B cell (primary cell): ENCODE measurements at regions not wholly inside any gene's neighbourhood (a gene's known extent, or its start where the extent isn't known, plus 50 kb on each side); places are given as distances from the start of the nearest gene placed in this dataset.

Source experiments
- ATAC-seq: fragments of 200-7000 bp; cut with Tn5 transposase; one replicate; pipeline ENCODE4 v1.10.0; 2021; ENCODE audit warnings: low read depth, mild to moderate bottlenecking, moderate number of reproducible peaks, moderate library complexity
- CTCF ChIA-PET: fragments of 350-600 bp; sonication (Branson Sonifier 250); formaldehyde crosslinking; loops from one replicate; lab custom pipeline; 2021; ENCODE audit warnings: antibody characterized with exemption, inconsistent platforms; lab: Charles Lee
- POLR2A ChIA-PET: fragments of 350-600 bp; sonication (Branson Sonifier 250); formaldehyde crosslinking; loops from one replicate; lab custom pipeline; 2021; ENCODE audit warnings: antibody characterized with exemption; lab: Charles Lee
- DNase-seq: peaks from one replicate; pipeline ENCODE4 v3.0.0; 2013
- H2AFZ ChIP-seq: 2 replicates; pipeline ENCODE4 v1.6.1; 2012; ENCODE audit warnings: mild to moderate bottlenecking, low read depth, low read length; ENCODE audit not compliant: insufficient read depth, poor library complexity, severe bottlenecking
- H3K27ac ChIP-seq, 2 donors: 1 replicate in 1 of 2; 2 replicates in 1 of 2; pipeline ENCODE4 v1.5.1; 2012 to 2013; ENCODE audit warnings: low read length in 2 of 2, mild to moderate bottlenecking in 2 of 2, moderate library complexity in 1 of 2
- H3K27me3 ChIP-seq, 4 experiments: fragments of 200-600 bp in 1 of 4; sonication (generic) in 1 of 4; replicated peaks in 1 of 4; 1 replicate in 2 of 4; 2 replicates in 2 of 4; pipeline versions ENCODE4 v1.6.1 to v1.7.0; 2013 to 2016; ENCODE audit warnings: low read length in 3 of 4, mild to moderate bottlenecking in 2 of 4, mixed read lengths in 1 of 4, moderate library complexity in 1 of 4; ENCODE audit not compliant: insufficient read depth in 4 of 4, control insufficient read depth in 3 of 4; ENCODE audit errors: control extremely low read depth in 1 of 4
- H3K36me3 ChIP-seq, 2 experiments: replicated peaks in 1 of 2; 1 replicate in 1 of 2; 2 replicates in 1 of 2; pipeline versions ENCODE4 v1.6.1 to v1.7.1; 2013; ENCODE audit warnings: low read length in 1 of 2; ENCODE audit not compliant: insufficient read depth in 2 of 2, control insufficient read depth in 1 of 2; ENCODE audit errors: control extremely low read depth in 1 of 2, extremely low read depth in 1 of 2
- H3K4me1 ChIP-seq, 2 donors: fragments of 200-600 bp in 1 of 2; sonication (generic) in 1 of 2; 1 replicate in 1 of 2; 2 replicates in 1 of 2; pipeline versions ENCODE4 v1.5.1 to v1.6.1; 2013 to 2017; ENCODE audit warnings: low read length in 2 of 2; ENCODE audit not compliant: control insufficient read depth in 2 of 2, insufficient read depth in 2 of 2
- H3K4me2 ChIP-seq: replicated peaks from 2 replicates; pipeline ENCODE3; 2012; ENCODE audit warnings: mild to moderate bottlenecking, low read depth, low read length; ENCODE audit not compliant: poor library complexity, severe bottlenecking
- H3K4me3 ChIP-seq, 5 experiments: fragments of 200-600 bp in 1 of 5; sonication (generic) in 1 of 5; 1 replicate in 3 of 5; 2 replicates in 2 of 5; pipeline versions ENCODE4 v1.5.1 to v1.7.0; 2011 to 2016; ENCODE audit warnings: low read length in 4 of 5, mild to moderate bottlenecking in 4 of 5, low read depth in 2 of 5, control low read depth in 1 of 5, moderate library complexity in 1 of 5; ENCODE audit not compliant: insufficient read depth in 1 of 5; ENCODE audit errors: control extremely low read depth in 1 of 5, extremely low read depth in 1 of 5
- H3K79me2 ChIP-seq: fragments of 200-600 bp; sonication (generic); one replicate; pipeline ENCODE4 v1.6.0; 2016; ENCODE audit warnings: low read length; ENCODE audit not compliant: control insufficient read depth, insufficient read depth
- H3K9ac ChIP-seq: fragments of 200-600 bp; sonication (generic); 2 replicates; pipeline ENCODE4 v1.6.1; 2017; ENCODE audit warnings: mild to moderate bottlenecking, low read length, moderate library complexity
- H3K9me3 ChIP-seq, 3 donors: one replicate each; pipeline versions ENCODE4 v1.6.1 to v1.7.1; 2013; ENCODE audit warnings: low read length in 2 of 3; ENCODE audit not compliant: control insufficient read depth in 2 of 3, insufficient read depth in 1 of 3; ENCODE audit errors: control extremely low read depth in 1 of 3
- H4K20me1 ChIP-seq: 2 replicates; pipeline ENCODE4 v1.6.0; 2012; ENCODE audit warnings: mild to moderate bottlenecking, low read length; ENCODE audit not compliant: insufficient read depth, control insufficient read depth, poor library complexity, severe bottlenecking
- H3K27ac Mint-ChIP-seq: one replicate; pipeline ENCODE4 v1.8.0; 2021; ENCODE audit warnings: mixed read lengths
- H3K27me3 Mint-ChIP-seq: one replicate; pipeline ENCODE4 v1.8.0; 2021; ENCODE audit warnings: mixed read lengths
- H3K4me1 Mint-ChIP-seq: one replicate; pipeline ENCODE4 v1.8.0; 2021; ENCODE audit warnings: mixed read lengths
- H3K4me3 Mint-ChIP-seq: one replicate; pipeline ENCODE4 v1.8.0; 2021; ENCODE audit warnings: mixed read lengths
- H3K9me3 Mint-ChIP-seq: one replicate; pipeline ENCODE4 v1.8.0; 2022; ENCODE audit warnings: mixed read lengths; ENCODE audit not compliant: insufficient read depth
- EZH2 ChIP-seq: IDR thresholded peaks from 2 replicates; pipeline ENCODE4 v1.6.1; 2012; ENCODE audit warnings: borderline replicate concordance, low read depth, mild to moderate bottlenecking, moderate library complexity, low read length; ENCODE audit not compliant: insufficient read depth, poor library complexity, severe bottlenecking
- WGBS: methylation state at CpG from one replicate; pipeline ENCODE4 v1.1.5; 2013; ENCODE audit warnings: missing lambda C conversion rate; ENCODE audit not compliant: insufficient coverage; 5-methylcytosine and 5-hydroxymethylcytosine counted together
- intact Hi-C: fragments of 100-400 bp; cut with micrococcal nuclease; formaldehyde crosslinking; loops from one replicate; pipeline ENCODE4 v1.10.0; 2022
- TF ChIP-seq, protein P1 (sequence below): fragments of 200-600 bp; IDR thresholded peaks from one replicate; pipeline ENCODE4 v1.8.0; 2022; ENCODE audit warnings: antibody characterized with exemption, mild to moderate bottlenecking

DNA sequence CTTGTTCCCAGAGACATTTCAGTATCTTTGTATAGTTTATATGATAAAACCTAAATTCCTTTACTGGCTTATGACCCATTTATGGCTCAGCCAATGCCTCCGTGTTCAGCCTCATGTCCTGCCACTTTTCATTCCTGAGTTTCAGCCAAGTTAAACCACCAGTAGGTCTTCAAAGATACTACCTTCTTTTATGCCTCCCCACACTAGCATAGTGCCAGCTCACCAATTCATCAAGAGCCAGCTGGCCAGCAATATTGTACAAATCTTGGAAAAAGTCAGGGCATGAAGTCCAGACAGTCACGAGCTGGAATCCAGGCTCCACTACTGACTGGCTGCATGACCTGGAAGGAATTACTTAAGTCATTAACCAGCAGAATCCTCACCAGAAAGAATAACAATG is 446.0 kb downstream of the GPATCH2 start:
- H3K79me2 ChIP-seq: no peaks in the 10 kb centered on the region
- Mint-ChIP-seq H3K4me1 (no peaks in the 10 kb centered on the region), H3K27ac (no peak overlapping the region), H3K27me3 (no peaks in the 10 kb centered on the region), H3K4me3 (no peak overlapping the region), H3K9me3 (peaks cover 3% of the 10 kb centered on the region)
- ChIA-PET CTCF (no interaction called here), POLR2A (no interaction called here)
- no peak overlapping the region for H2AFZ ChIP-seq
- H3K36me3 ChIP-seq: no peaks in the 10 kb centered on the region
- no peak for DNase-seq
- H3K9me3 ChIP-seq: peaks cover 0 to 3% (median 0%) of the 10 kb centered on the region in 3 donors
- no peak overlapping the region for H3K4me3 ChIP-seq
- no peak overlapping the region for H3K27ac ChIP-seq
- H4K20me1 ChIP-seq: no peaks in the 10 kb centered on the region
- H3K9ac ChIP-seq: no peak overlapping the region
- no peaks in the 10 kb centered on the region for H3K27me3 ChIP-seq
- no peak overlapping the region for H3K4me2 ChIP-seq
- H3K4me1 ChIP-seq: no peaks in the 10 kb centered on the region
- ATAC-seq: no peak
- no peak for TF ChIP-seq EZH2
- TF ChIP-seq, protein P1, sequence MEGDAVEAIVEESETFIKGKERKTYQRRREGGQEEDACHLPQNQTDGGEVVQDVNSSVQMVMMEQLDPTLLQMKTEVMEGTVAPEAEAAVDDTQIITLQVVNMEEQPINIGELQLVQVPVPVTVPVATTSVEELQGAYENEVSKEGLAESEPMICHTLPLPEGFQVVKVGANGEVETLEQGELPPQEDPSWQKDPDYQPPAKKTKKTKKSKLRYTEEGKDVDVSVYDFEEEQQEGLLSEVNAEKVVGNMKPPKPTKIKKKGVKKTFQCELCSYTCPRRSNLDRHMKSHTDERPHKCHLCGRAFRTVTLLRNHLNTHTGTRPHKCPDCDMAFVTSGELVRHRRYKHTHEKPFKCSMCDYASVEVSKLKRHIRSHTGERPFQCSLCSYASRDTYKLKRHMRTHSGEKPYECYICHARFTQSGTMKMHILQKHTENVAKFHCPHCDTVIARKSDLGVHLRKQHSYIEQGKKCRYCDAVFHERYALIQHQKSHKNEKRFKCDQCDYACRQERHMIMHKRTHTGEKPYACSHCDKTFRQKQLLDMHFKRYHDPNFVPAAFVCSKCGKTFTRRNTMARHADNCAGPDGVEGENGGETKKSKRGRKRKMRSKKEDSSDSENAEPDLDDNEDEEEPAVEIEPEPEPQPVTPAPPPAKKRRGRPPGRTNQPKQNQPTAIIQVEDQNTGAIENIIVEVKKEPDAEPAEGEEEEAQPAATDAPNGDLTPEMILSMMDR: no peak
- intact Hi-C loops: no loop called here
- 92% methylated on average over 2 of the region's 2 CpGs for WGBS

DNA sequence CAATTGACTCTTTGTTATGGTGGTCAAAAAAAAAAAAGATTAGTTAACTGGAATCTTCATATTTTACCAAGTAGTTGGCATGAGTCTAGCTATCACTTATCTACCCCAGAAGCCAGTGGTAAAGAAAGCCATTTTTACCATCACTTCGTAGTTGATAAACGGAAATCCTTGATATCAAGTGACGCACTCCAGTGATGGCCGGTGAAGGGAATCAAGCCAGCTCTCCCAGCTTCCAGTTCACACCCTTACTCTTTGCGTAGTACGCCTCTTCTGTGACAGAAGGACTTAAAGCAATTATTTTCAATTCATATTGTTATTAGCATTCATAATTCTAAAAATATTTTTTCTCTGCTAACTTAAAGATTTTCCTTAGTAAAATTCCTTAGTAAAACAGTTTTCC is 447.9 kb downstream of the GPATCH2 start:
- H3K27me3 Mint-ChIP-seq: no peaks in the 10 kb centered on the region
- intact Hi-C loops: no loop called here
- Histone ChIP-seq H3K4me1 (no peaks in the 10 kb centered on the region), H3K27ac (no peak overlapping the region), H3K9me3 (peaks cover 0 to 3% (median 0%) of the 10 kb centered on the region in 3 donors), H3K27me3 (no peaks in the 10 kb centered on the region), H4K20me1 (no peaks in the 10 kb centered on the region), H3K4me3 (no peak overlapping the region), H3K4me2 (no peak overlapping the region), H3K9ac (no peak overlapping the region), H3K79me2 (no peaks in the 10 kb centered on the region), H2AFZ (no peak overlapping the region), H3K36me3 (no peaks in the 10 kb centered on the region)
- no peak overlapping the region for H3K4me3 Mint-ChIP-seq
- WGBS: 100% methylated on average over 4 of the region's 6 CpGs
- DNase-seq (no peak), ATAC-seq (no peak)
- no peak overlapping the region for H3K27ac Mint-ChIP-seq
- TF ChIP-seq, protein P1: no peak
- no peak for TF ChIP-seq EZH2
- no peaks in the 10 kb centered on the region for H3K4me1 Mint-ChIP-seq
- H3K9me3 Mint-ChIP-seq: peaks cover 3% of the 10 kb centered on the region
- CTCF ChIA-PET: no interaction called here
- POLR2A ChIA-PET: no interaction called here
